ENCODE measurements at regions not wholly inside any gene's neighbourhood (a gene's known extent, or its start where the extent isn't known, plus 50 kb on each side); places are given as distances from the start of the nearest gene placed in this dataset.
"Not testable (repeated sequence)": the region's sequence is repeated elsewhere in the genome, so short reads cannot be mapped to it uniquely, and the experiment has no call there.

DNA sequence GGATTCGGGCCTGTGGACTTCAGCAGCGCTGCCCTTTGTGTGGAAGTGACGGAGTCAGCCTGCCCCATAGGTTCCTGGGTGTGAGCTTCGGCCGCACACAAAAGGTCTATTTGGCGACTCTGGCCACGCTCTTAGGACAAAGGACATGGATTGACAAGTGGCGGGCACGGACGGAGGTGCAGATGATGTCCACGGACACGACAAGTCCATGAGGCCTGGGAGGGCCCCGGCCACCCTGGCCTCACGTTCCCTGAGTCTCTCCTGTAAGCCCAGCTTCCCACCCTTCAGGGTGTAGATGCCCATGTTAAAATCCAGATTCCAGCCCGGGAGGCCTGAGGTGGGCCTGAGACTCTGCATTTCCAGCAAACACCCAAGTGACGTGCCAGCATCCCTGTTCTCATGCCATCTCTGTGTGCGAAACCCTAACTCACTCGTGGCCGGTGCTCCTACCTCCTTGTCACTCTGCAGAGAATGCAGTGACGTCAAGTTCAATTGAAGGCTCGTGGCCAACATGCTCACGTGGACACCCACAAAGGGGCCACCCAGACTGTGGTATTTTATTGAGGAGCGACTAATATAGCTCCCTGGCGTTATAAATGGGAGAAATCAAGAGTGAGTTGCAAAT lies 111.7 kb downstream of the RTP5 start:
- H3K9ac ChIP-seq (ENCODE audit: insufficient read length) = no peak overlapping the region
- no peaks in the 10 kb centered on the region for H3K36me3 ChIP-seq (ENCODE audit: insufficient read depth, low read length)
- H3K4me3 ChIP-seq = no peak overlapping the region
- DNase-seq (ENCODE audit: low read depth, low spot score) = no peak
- no peaks in the 10 kb centered on the region for H3K9me3 ChIP-seq (ENCODE audit: low read depth, low read length)
- no peak overlapping the region for H3K27ac ChIP-seq
- TF ChIP-seq FOXP2 (optimal IDR thresholded peaks at IDR 0.05; ENCODE audit: control extremely low read depth, extremely low read length, insufficient read depth) = no peak
- TF ChIP-seq EZH2 (IDR thresholded peaks at IDR 0.05) = no peak
- no peak for TF ChIP-seq POLR2AphosphoS5 (IDR thresholded peaks at IDR 0.05; ENCODE audit: borderline replicate concordance, low read depth, low read length)

DNA sequence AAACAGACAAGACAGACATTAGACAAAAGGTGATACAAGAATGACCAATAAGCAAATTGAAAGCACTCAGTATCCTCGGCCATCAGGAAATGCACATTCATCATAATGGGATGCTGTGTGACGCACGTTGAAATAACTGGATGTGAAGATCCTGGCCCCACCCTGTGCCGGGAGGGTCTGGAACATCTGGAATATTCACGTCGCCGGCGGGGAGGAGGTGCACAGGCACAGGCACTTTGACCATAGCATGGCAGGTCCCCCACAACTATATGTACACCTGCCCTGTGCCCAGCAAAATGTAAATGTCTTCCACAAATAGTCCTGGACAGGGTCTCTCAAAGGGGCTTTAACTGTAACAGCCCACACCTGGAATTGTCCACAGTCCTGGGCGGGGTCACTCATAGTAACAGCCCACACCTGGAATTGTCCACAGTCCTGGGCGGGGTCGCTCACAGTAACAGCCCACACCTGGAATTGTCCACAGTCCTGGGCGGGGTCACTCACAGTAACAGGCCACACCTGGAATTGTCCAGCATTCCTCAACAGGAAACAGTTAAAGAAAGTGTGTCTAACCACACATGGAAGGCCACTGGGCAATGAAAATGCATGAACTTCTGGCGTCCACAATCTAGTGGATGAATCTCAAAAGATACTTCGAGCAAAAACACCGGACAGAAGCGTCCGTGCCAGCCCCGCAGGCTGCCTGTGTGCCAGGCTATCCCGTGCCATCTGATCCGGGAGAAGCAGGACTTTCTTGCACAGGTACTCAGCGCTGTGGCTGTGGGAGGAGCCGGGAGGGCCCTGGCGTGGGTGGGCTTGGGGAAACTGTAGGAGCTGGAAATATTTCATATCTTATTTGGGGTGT lies 113.4 kb downstream of the RTP5 start:
- no peak for DNase-seq (ENCODE audit: low read depth, low spot score)
- TF ChIP-seq FOXP2 (optimal IDR thresholded peaks at IDR 0.05; ENCODE audit: control extremely low read depth, extremely low read length, insufficient read depth) (no peak), POLR2AphosphoS5 (IDR thresholded peaks at IDR 0.05; ENCODE audit: borderline replicate concordance, low read depth, low read length) (no peak), EZH2 (IDR thresholded peaks at IDR 0.05) (no peak)
- H3K9ac ChIP-seq (ENCODE audit: insufficient read length) = no peak overlapping the region
- H3K36me3 ChIP-seq (ENCODE audit: insufficient read depth, low read length) = no peaks in the 10 kb centered on the region
- no peak overlapping the region for H3K4me3 ChIP-seq
- H3K9me3 ChIP-seq (ENCODE audit: low read depth, low read length) = no peaks in the 10 kb centered on the region
- no peak overlapping the region for H3K27ac ChIP-seq

DNA sequence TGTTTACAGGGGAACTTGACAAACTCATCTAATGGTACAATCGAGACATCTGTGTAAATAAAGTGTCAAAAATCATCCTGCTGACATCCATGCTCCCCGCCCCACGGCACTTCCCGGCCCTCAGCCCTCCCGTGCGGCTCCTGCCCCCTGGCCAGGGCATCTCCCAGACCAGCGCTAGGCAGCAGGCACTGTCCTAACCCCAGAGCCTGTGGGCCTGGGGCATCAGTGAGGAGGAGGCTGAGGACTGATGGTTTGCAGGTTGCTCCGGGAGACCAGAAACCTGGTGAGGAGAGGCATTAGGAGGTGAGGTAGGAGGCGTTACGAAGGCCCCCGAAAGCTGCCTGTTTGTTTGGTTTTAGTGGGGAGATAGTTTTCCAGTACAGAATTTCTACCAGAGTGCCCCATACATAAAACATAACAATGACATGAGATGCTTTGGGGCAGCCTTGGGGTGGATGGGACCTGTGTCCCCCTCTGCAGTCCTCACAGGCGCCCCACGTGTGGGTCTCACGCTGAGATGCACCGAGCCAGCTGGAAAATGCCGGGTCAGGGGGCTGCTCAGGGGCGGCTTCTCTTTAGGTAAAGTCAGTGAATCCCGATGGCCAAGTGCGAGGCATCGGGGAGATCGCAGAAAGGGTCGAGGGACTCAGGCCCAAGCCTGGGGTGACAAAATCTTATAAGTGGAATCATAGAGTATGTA lies 114.2 kb downstream of the RTP5 start:
- TF ChIP-seq EZH2 (IDR thresholded peaks at IDR 0.05) = no peak
- TF ChIP-seq POLR2AphosphoS5 (IDR thresholded peaks at IDR 0.05; ENCODE audit: borderline replicate concordance, low read depth, low read length) = no peak
- TF ChIP-seq FOXP2 (optimal IDR thresholded peaks at IDR 0.05; ENCODE audit: control extremely low read depth, extremely low read length, insufficient read depth) = no peak
- H3K9me3 ChIP-seq (ENCODE audit: low read depth, low read length) = no peaks in the 10 kb centered on the region
- no peak overlapping the region for H3K27ac ChIP-seq
- no peak overlapping the region for H3K9ac ChIP-seq (ENCODE audit: insufficient read length)
- no peaks in the 10 kb centered on the region for H3K36me3 ChIP-seq (ENCODE audit: insufficient read depth, low read length)
- DNase-seq (ENCODE audit: low read depth, low spot score) = no peak
- H3K4me3 ChIP-seq = no peak overlapping the region

DNA sequence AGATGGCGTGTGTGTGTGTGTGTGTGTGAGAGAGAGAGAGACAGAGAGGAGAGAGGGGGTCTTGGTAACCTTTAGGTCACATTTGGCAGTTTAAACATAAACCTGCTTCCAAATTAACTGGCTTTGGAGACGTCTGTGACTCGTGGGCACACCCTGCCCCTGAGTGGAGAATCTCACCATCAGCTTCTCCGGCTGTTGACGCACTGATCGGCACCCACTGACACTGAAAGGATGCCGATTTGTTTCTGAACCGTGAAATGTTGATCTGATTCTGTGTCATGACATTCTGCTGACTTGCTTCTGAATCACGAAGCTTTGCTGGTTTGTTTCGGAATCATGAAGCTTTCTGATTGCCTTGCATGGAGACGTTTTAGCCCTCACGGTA lies 114.7 kb downstream of the RTP5 start:
- Histone ChIP-seq H3K9ac (ENCODE audit: insufficient read length) (no peak overlapping the region), H3K27ac (no peak overlapping the region), H3K9me3 (ENCODE audit: low read depth, low read length) (no peaks in the 10 kb centered on the region), H3K4me3 (no peak overlapping the region), H3K36me3 (ENCODE audit: insufficient read depth, low read length) (no peaks in the 10 kb centered on the region)
- TF ChIP-seq FOXP2 (optimal IDR thresholded peaks at IDR 0.05; ENCODE audit: control extremely low read depth, extremely low read length, insufficient read depth) (no peak), EZH2 (IDR thresholded peaks at IDR 0.05) (no peak), POLR2AphosphoS5 (IDR thresholded peaks at IDR 0.05; ENCODE audit: borderline replicate concordance, low read depth, low read length) (no peak)
- no peak for DNase-seq (ENCODE audit: low read depth, low spot score)

DNA sequence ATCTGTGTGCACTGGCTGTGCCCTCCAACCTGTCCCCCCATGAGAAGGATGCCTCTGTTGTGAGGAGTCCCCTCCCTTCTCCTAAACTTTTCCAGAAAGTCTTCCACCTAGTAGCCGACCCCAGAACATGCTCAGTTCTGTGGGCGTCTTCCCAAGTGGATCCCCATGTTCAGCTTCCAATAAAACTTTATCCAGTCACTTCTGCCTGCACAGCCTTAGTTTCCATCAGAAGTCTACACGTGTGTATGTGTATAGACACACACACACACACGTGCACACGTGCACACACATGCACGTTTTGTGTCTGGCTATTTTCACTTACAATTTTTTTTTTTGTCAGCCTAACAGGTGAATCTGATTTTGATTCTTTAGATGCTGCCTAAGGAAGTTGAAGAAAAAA lies 115.1 kb downstream of the RTP5 start:
- H3K9ac ChIP-seq (ENCODE audit: insufficient read length) = no peak overlapping the region
- no peak overlapping the region for H3K27ac ChIP-seq
- no peak for DNase-seq (ENCODE audit: low read depth, low spot score)
- no peak overlapping the region for H3K4me3 ChIP-seq
- no peaks in the 10 kb centered on the region for H3K9me3 ChIP-seq (ENCODE audit: low read depth, low read length)
- no peaks in the 10 kb centered on the region for H3K36me3 ChIP-seq (ENCODE audit: insufficient read depth, low read length)
- TF ChIP-seq POLR2AphosphoS5 (IDR thresholded peaks at IDR 0.05; ENCODE audit: borderline replicate concordance, low read depth, low read length) (no peak), FOXP2 (optimal IDR thresholded peaks at IDR 0.05; ENCODE audit: control extremely low read depth, extremely low read length, insufficient read depth) (no peak), EZH2 (IDR thresholded peaks at IDR 0.05) (no peak)

DNA sequence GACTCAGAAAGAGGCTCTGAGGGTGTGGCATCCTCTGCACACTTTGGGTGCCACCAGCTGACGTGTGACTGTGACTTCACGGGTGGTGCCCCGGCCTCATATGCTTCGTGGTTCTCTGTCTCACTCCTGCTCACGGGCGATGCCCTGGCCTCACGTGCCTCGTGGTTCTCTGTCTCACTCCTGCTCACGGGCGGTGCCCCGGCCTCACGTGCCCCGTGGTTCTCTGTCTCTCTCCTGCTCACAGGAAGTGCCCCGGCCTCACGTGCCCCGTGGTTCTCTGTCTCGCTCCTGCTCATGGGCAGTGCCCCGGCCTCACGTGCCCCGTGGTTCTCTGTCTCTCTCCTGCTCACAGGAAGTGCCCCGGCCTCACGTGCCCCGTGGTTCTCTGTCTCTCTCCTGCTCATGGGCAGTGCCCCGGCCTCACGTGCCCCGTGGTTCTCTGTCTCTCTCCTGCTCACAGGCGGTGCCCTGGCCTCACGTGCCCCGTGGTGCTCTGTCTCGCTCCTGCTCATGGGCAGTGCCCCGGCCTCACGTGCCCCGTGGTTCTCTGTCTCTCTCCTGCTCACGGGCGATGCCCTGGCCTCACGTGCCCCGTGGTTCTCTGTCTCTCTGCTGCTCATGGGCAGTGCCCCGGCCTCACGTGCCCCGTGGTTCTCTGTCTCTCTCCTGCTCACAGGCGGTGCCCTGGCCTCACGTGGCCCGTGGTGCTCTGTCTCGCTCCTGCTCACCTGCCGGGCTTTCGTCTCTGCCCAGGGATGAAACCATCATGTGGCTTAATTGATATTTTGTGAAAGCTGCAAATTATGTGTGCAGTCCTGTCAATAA lies 115.8 kb downstream of the RTP5 start:
- not testable (repeated sequence) for DNase-seq (ENCODE audit: low read depth, low spot score); H3K27ac ChIP-seq; H3K9me3 ChIP-seq (ENCODE audit: low read depth, low read length); H3K36me3 ChIP-seq (ENCODE audit: insufficient read depth, low read length); H3K9ac ChIP-seq (ENCODE audit: insufficient read length); H3K4me3 ChIP-seq

DNA sequence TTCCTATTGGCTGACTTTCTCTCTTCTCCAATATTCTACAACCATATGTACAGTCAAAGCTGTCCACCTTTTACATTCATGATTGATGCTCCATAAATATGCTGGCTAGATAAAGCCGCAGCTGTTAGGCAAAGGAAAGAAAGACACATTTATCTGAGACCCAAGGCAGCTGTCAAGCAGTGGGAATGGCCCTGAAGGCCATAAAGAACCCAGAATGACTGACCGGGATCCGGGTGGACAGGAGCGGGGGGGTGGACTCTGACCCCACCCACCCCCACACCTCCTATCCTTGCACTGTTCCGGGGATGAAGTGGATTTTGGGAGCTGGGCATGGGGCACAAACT lies 116.4 kb downstream of the RTP5 start:
- DNase-seq (ENCODE audit: low read depth, low spot score) = no peak
- H3K9me3 ChIP-seq (ENCODE audit: low read depth, low read length) = no peaks in the 10 kb centered on the region
- H3K27ac ChIP-seq = no peak overlapping the region
- H3K36me3 ChIP-seq (ENCODE audit: insufficient read depth, low read length) = no peaks in the 10 kb centered on the region
- TF ChIP-seq FOXP2 (optimal IDR thresholded peaks at IDR 0.05; ENCODE audit: control extremely low read depth, extremely low read length, insufficient read depth) (no peak), EZH2 (IDR thresholded peaks at IDR 0.05) (no peak), POLR2AphosphoS5 (IDR thresholded peaks at IDR 0.05; ENCODE audit: borderline replicate concordance, low read depth, low read length) (no peak)
- H3K9ac ChIP-seq (ENCODE audit: insufficient read length) = no peak overlapping the region
- H3K4me3 ChIP-seq = no peak overlapping the region
